Stimulated activated naive CD8-positive, alpha-beta T cell treated with anti-CD3 and anti-CD28 coated beads, Interleukin-15, Interleukin-2, amounts not matched to agents 100 ng/mL and 50 ng/mL, for 24 hours (primary cell): ENCODE measurements at regions not wholly inside any gene's neighbourhood (a gene's known extent, or its start where the extent isn't known, plus 50 kb on each side); places are given as distances from the start of the nearest gene placed in this dataset.

Experiments
- H3K27ac Mint-ChIP-seq: one replicate; pipeline ENCODE4 v1.8.0; 2021; ENCODE audit warnings: mild to moderate bottlenecking, mixed read lengths
- H3K27me3 Mint-ChIP-seq: one replicate; pipeline ENCODE4 v1.8.0; 2021; ENCODE audit warnings: mixed read lengths
- H3K36me3 Mint-ChIP-seq: one replicate; pipeline ENCODE4 v1.8.0; 2021; ENCODE audit warnings: low read depth, mixed read lengths
- H3K4me1 Mint-ChIP-seq: one replicate; pipeline ENCODE4 v1.8.0; 2021; ENCODE audit warnings: low read depth, mixed read lengths
- H3K4me3 Mint-ChIP-seq: one replicate; pipeline ENCODE4 v1.8.0; 2021; ENCODE audit warnings: mild to moderate bottlenecking, mixed read lengths
- H3K9me3 Mint-ChIP-seq: one replicate; pipeline ENCODE4 v1.8.0; 2021; ENCODE audit warnings: mixed read lengths

DNA sequence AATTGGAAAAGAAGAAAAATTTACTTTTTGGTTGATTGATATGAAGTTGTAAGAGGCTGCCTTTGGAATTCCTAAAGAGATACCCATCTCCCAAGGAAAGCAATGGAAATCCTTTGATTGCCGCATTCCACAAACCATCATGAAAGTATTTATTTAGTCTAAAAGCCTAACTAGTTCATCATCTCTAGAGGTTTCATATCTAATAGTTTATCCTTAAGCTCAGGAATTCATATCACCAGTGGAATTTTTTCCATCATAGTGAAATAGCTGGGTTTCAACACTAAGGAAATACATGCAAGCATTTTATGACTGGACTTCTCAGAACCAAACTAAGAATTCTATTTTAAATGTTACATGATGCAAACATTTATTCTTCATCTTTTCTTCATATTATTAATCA, 144.9 kb downstream of the FBXO8 start:
- H3K36me3 Mint-ChIP-seq: no peaks in the 10 kb centered on the region
- no peaks in the 10 kb centered on the region for H3K9me3 Mint-ChIP-seq
- no peak overlapping the region for H3K4me3 Mint-ChIP-seq
- H3K4me1 Mint-ChIP-seq: no peaks in the 10 kb centered on the region
- H3K27me3 Mint-ChIP-seq: no peaks in the 10 kb centered on the region
- no peak overlapping the region for H3K27ac Mint-ChIP-seq

DNA sequence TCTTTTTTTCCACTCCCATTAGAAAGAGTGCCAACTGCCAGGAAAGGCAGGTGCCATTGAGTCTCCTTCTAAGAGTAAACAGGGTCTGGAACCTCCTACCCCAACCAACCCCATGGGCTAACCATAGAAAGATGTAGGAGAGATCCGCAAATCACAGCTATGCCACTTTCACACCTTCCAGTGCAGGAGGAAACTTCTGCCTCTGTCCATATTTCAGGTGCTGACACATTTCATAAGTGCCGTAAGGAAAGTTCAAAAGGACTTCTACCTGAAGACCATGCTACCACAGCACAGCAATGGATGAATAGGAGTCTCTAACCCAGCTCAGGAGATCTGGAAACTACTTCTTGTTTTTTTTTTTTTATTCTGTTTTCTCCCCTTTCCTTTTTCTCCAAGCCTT, 145.8 kb downstream of the FBXO8 start:
- no peak overlapping the region for H3K27ac Mint-ChIP-seq
- no peaks in the 10 kb centered on the region for H3K4me1 Mint-ChIP-seq
- H3K4me3 Mint-ChIP-seq: no peak overlapping the region
- no peaks in the 10 kb centered on the region for H3K27me3 Mint-ChIP-seq
- no peaks in the 10 kb centered on the region for H3K9me3 Mint-ChIP-seq
- no peaks in the 10 kb centered on the region for H3K36me3 Mint-ChIP-seq

DNA sequence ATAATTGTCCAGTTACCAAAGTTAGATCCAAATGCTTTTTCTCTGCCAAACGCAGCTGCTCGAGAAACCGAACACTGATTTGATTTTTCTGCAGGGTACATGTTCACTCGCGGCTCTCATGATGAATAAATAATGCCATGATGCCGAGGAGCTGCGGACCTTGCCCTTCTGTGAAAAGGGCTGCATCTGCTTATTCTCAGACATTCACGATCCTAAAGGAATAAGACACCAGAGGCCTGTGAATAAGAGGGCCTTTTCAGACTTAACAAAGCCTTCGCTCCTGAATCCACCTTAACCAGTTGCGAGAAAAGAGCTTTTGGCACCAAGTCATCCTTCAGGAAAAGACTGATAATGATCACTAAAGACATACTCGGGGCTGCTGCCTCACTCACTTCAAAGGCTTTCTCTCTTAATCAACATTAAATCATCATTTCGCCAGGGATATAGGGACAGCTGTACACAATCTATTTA, 147.5 kb downstream of the FBXO8 start:
- peaks cover under 1% of the 10 kb centered on the region for H3K27me3 Mint-ChIP-seq
- no peak overlapping the region for H3K27ac Mint-ChIP-seq
- no peak overlapping the region for H3K4me3 Mint-ChIP-seq
- H3K9me3 Mint-ChIP-seq: no peaks in the 10 kb centered on the region
- no peaks in the 10 kb centered on the region for H3K36me3 Mint-ChIP-seq
- no peaks in the 10 kb centered on the region for H3K4me1 Mint-ChIP-seq

DNA sequence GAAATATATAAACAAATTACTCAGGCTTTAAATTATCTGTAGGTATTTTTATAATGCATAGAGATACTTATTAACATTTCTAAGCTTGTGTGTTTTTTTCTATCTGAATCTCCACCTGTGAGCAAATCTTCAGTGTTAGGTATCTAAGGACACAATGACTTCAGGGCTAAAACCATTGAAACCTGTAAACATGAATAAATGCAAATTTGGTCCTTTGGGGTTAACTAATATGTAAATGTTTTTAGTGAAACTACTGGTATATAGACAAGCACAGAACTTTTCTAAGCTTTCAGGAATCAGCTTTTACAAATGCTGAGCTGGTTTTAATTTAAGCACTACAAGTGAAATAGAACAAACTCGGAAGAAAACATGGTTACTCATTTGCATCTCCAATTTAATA, 147.9 kb downstream of the FBXO8 start:
- Mint-ChIP-seq H3K4me1 (no peaks in the 10 kb centered on the region), H3K36me3 (no peaks in the 10 kb centered on the region), H3K4me3 (no peak overlapping the region), H3K27me3 (peaks cover 4% of the 10 kb centered on the region), H3K27ac (no peak overlapping the region), H3K9me3 (no peaks in the 10 kb centered on the region)

DNA sequence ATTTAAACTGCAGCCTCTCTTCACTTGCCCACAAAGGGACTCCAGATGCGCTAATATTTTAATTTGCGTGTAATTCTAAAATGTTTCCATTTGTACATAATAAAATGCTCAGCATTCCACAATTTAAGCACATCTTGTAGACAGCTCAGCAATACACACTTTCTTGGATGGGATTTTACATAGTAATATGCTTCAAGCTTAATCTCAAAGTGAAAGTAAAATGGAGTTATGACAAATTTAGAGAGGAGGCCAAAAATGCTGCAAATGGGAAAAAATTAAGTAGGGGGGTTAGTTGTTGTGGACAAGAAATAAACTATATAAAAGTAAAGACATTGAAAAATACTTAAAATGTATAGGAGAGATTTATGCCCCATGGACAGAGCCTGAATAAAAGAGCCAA, 149.1 kb downstream of the FBXO8 start:
- no peaks in the 10 kb centered on the region for H3K9me3 Mint-ChIP-seq
- H3K36me3 Mint-ChIP-seq: no peaks in the 10 kb centered on the region
- H3K4me3 Mint-ChIP-seq: no peak overlapping the region
- peaks cover 8% of the 10 kb centered on the region for H3K27me3 Mint-ChIP-seq
- no peak overlapping the region for H3K27ac Mint-ChIP-seq
- no peaks in the 10 kb centered on the region for H3K4me1 Mint-ChIP-seq

DNA sequence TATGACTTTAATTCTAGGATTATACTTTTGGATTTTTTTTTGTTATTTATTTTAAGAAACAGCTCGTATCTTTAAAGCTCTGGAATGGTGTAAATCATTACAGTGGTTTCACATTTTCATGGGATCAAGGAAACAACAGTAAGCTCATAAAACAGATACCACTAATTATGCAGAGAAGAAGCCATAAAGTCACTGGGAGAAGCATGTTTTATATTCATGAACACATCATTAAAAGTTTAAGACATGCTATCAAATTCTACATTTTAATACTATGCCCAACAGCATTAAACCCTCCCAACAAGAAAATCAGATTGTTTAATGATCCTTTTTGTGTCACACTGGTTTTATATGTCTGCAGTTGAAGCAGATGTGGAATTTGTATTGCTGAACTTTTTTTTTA, 149.9 kb downstream of the FBXO8 start:
- peaks cover 8% of the 10 kb centered on the region for H3K27me3 Mint-ChIP-seq
- H3K4me3 Mint-ChIP-seq: no peak overlapping the region
- H3K9me3 Mint-ChIP-seq: no peaks in the 10 kb centered on the region
- H3K4me1 Mint-ChIP-seq: no peaks in the 10 kb centered on the region
- no peaks in the 10 kb centered on the region for H3K36me3 Mint-ChIP-seq
- no peak overlapping the region for H3K27ac Mint-ChIP-seq

DNA sequence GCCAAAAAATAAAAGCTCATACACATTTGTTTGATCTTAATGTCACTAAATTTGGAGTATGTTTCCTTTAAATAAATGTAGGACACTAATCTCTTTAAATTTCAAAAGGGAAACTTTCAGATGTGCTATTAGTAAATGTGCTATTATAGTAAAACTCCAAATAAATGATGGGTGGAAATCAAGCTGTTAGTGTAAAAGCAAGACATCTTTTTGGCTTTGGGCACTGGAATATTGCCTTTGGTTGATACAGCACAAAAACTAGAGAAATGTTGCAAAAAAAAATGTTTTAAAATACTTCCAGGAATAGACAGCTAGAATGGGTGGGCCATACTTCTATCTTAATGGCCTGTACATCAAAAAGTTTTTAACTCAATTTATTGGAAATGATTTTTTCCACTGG, 151.6 kb downstream of the FBXO8 start:
- H3K4me3 Mint-ChIP-seq: no peak overlapping the region
- H3K27me3 Mint-ChIP-seq: peaks cover 8% of the 10 kb centered on the region
- H3K4me1 Mint-ChIP-seq: no peaks in the 10 kb centered on the region
- no peaks in the 10 kb centered on the region for H3K36me3 Mint-ChIP-seq
- no peaks in the 10 kb centered on the region for H3K9me3 Mint-ChIP-seq
- H3K27ac Mint-ChIP-seq: no peak overlapping the region

DNA sequence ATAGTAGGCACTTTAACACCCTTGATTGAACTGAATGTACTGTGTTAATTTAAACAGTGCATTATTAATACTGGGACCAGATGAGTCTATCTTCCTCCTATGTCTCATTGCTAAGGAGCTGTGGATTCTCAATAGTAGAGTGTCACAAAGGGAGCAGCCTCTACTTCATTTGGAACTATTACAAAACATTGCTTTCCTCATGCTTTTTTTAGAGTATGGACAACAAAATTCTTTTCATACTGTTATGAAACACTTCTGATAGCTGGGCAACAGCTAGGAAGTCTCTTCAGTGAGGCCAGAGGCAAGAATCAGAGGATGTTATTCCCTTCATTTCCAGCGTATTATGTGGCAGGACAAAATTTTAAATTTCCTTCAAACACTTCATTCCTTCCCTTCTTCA, 160.8 kb downstream of the FBXO8 start:
- peaks cover 48% of the 10 kb centered on the region for H3K27me3 Mint-ChIP-seq
- H3K4me3 Mint-ChIP-seq: no peak overlapping the region
- H3K27ac Mint-ChIP-seq: no peak overlapping the region
- no peaks in the 10 kb centered on the region for H3K36me3 Mint-ChIP-seq
- H3K9me3 Mint-ChIP-seq: no peaks in the 10 kb centered on the region
- no peaks in the 10 kb centered on the region for H3K4me1 Mint-ChIP-seq

DNA sequence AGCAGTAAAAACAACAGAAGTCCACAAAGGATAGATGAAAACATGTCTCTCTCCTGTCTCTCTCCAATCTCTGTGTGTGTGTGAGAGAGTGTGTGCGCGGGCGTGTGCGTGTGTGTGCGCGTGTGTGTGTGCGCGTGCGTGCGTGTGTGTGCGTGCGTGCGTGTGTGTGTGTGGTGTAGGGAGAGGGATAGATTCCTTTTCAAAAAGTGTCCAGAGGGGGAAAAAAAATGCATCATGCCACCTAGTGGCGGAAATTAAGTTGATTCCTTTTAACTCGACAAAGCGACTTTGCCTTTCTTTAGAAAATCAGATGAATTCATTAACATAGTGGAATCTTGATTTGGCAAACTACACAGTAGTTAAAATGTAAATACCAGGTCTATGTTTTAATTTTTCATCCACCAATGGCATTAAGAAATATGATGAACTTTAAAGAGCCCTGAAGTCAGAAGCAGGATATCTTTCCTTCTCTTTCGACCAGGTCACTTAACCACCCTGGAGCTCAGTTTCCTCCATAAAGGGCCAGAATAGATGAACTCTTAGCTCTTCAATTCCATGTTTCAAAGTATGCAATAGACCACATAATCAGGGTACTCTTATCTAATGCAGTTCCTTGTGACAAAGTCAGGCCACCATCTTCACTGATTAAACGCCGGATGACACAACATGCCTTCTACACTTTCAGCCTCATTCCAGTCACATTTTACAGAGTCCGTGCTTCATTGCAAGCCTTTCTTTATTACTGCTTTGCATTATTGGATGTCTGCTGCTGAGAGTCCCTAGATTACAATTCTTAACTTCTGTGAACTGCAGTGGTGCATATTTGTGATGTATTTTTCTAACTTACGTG, 162.8 kb downstream of the FBXO8 start:
- H3K4me3 Mint-ChIP-seq: peak overlapping the region; percentile 11

DNA sequence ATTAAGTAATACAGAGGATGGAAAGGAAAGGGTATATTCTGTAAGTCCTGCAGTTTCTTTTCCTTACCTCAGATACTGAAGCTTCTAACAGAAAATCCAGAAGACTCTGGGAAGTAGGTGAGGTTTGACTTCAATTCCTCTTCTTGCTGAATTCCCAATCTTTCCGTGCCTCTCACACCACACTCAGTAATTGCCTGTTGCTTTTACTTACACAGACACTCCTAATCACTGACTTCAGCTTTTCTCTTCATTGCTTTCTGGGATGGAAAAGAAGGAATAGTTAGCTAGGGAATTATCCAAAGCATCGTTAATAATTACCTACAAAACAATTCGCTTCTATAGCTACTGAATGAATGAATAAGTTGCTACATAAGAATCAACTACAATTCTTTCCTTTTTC, 163.6 kb downstream of the FBXO8 start:
- H3K9me3 Mint-ChIP-seq: no peaks in the 10 kb centered on the region
- H3K4me3 Mint-ChIP-seq: no peak overlapping the region
- H3K27ac Mint-ChIP-seq: no peak overlapping the region

More for the DNA sequence above, 162.8 kb downstream of the FBXO8 start:
- Mint-ChIP-seq H3K4me1 (no peaks in the 10 kb centered on the region), H3K36me3 (no peaks in the 10 kb centered on the region), H3K9me3 (no peaks in the 10 kb centered on the region), H3K27me3 (peaks cover 62% of the 10 kb centered on the region), H3K27ac (no peak overlapping the region)

DNA sequence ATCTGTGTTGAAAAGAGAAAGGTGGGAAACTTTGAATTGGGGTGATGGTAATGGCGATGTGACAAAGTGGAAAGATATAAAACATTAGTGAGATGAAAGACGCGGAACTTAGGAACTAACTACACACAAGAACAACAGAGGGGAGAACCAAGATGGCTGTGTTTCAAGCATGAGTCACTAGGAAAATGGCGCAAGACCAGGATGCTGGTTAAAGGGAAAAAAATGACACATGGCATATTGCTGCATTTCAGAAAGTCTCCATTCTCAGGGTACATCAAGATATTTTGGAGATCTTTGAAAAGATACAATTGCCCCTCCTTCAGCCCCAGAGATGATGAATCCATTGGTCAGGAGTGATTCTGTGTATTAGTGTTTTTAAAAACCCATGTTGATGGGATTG, 164.4 kb downstream of the FBXO8 start:
- H3K36me3 Mint-ChIP-seq: no peaks in the 10 kb centered on the region
- no peaks in the 10 kb centered on the region for H3K4me1 Mint-ChIP-seq
- no peaks in the 10 kb centered on the region for H3K9me3 Mint-ChIP-seq
- no peak overlapping the region for H3K4me3 Mint-ChIP-seq
- peaks cover 63% of the 10 kb centered on the region for H3K27me3 Mint-ChIP-seq
- no peak overlapping the region for H3K27ac Mint-ChIP-seq

More for the DNA sequence above, 163.6 kb downstream of the FBXO8 start:
- Mint-ChIP-seq H3K27me3 (peaks cover 60% of the 10 kb centered on the region), H3K4me1 (no peaks in the 10 kb centered on the region), H3K36me3 (no peaks in the 10 kb centered on the region)

DNA sequence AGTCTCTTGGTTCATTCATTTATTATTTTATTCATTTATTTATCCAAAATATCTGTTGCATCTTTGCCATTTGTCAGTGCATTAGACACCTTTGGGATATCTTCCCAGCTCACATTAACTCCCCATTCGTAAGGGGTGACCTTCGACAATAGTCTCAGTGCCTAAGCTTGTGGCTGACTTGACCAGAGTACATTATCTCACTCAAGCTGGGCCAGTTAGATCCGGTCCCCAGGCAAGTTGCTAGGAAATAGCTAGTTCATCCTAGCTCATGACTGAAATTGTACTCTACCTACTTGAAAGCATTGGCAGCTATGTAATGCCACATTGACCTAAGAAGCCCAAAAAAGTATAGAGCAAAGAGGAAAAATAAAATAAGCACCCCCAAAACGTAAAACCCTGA, 165.3 kb downstream of the FBXO8 start:
- Mint-ChIP-seq H3K27ac (no peak overlapping the region), H3K36me3 (no peaks in the 10 kb centered on the region), H3K4me3 (no peak overlapping the region), H3K4me1 (no peaks in the 10 kb centered on the region), H3K9me3 (no peaks in the 10 kb centered on the region), H3K27me3 (peaks cover 69% of the 10 kb centered on the region)

DNA sequence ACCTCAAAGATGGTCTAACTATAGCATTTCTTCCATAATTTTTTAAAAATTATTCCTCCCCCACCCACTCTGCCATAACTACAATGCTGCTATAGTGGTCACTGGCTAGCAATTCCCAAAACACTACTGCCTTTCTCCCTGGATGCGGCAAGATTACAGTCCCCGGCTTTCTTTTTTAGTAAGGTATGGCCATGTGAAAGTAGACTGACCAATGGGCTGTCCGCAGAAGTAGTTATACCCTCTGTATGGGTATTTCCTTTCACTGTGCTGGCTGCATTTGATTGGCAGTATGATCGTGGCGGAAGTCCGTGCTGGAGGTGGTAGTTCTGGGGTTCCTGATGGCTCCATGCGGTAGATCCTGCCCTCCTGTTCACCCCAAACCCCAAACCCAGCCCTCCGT, 166.0 kb downstream of the FBXO8 start:
- Mint-ChIP-seq H3K27ac (no peak overlapping the region), H3K9me3 (no peaks in the 10 kb centered on the region), H3K4me3 (no peak overlapping the region), H3K36me3 (no peaks in the 10 kb centered on the region), H3K27me3 (peaks cover 66% of the 10 kb centered on the region), H3K4me1 (no peaks in the 10 kb centered on the region)

DNA sequence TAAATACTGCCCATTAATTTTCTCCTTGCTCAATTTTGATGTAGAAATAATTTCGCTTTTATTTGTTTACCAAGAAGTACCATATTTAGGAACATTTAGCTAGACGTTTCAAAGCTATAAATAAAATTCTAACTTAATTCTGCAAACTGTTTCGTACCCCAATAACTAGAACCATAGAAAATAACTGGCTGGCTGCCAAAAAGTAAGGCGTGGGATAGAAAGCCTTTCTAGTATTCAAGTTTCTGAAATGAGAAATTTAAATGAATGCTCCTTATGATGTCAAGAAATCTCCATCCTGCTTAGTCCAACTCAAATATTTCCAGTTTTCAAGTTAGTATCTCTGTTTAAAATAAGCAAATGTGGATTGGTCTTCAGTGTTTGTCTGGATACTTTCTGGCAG, 167.4 kb downstream of the FBXO8 start:
- Mint-ChIP-seq H3K36me3 (no peaks in the 10 kb centered on the region), H3K27me3 (peaks cover 66% of the 10 kb centered on the region), H3K27ac (no peak overlapping the region), H3K4me3 (no peak overlapping the region), H3K4me1 (no peaks in the 10 kb centered on the region), H3K9me3 (no peaks in the 10 kb centered on the region)

DNA sequence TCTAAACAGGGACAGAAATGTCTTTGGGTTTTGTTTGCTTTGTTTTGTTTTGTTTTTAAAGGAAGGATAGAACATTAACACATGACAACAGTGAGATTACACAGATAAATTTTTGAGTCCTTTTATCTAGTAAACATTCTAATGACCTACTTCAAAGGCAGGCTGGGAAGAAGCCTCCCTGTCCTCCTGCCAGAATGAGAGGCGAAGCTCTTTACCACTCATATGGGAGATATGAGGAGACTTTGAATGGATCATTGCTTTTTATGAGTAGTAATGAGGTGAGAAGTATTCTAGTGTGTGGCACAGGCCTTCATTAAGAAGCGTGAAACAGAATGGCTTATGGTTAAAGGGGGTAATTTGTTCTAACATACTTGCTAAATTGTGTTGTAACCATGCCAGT, 172.0 kb downstream of the FBXO8 start:
- H3K9me3 Mint-ChIP-seq: no peaks in the 10 kb centered on the region
- no peak overlapping the region for H3K4me3 Mint-ChIP-seq
- no peaks in the 10 kb centered on the region for H3K4me1 Mint-ChIP-seq
- H3K36me3 Mint-ChIP-seq: no peaks in the 10 kb centered on the region
- H3K27ac Mint-ChIP-seq: no peak overlapping the region
- H3K27me3 Mint-ChIP-seq: peaks cover 49% of the 10 kb centered on the region

DNA sequence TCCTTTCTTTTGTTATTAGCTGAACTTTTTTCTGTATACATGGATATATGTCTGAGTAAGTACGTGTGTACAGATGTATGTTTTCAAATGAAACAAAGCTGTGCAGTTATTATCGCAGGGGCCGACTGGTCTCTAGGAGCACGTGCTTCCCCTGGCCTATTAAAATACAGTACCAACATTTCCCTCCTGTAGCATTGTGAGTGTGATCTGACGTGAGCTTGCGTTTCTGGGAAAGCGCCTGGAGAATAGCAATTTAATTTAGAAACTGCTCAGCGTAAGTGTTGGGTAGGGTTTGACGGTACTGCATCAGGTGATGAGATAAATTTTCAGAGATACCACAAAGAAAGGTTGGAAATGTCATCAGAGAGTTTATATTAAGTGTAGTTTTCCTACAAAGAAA, 173.3 kb downstream of the FBXO8 start:
- Mint-ChIP-seq H3K9me3 (no peaks in the 10 kb centered on the region), H3K36me3 (no peaks in the 10 kb centered on the region), H3K27ac (no peak overlapping the region), H3K4me1 (no peaks in the 10 kb centered on the region), H3K4me3 (no peak overlapping the region), H3K27me3 (peaks cover 42% of the 10 kb centered on the region)
